HG02852 (cell line): ENCODE measurements at regions not wholly inside any gene's neighbourhood (a gene's known extent, or its start where the extent isn't known, plus 50 kb on each side); places are given as distances from the start of the nearest gene placed in this dataset.
"Not testable (repeated sequence)": the region's sequence is repeated elsewhere in the genome, so short reads cannot be mapped to it uniquely, and the experiment has no call there.

Source experiments
- ATAC-seq: cut with Tn5 transposase; IDR thresholded peaks from one replicate; pipeline ENCODE4 v1.9.1; 2021; ENCODE audit warnings: mild to moderate bottlenecking, moderate library complexity; ENCODE audit not compliant: unreplicated experiment

- no peak for ATAC-seq
These were observed 420.8 kb upstream of the GRAMD2B start for GRCh38 chr5:126002222-126002897.

- no peak for ATAC-seq
These were observed 419.9 kb upstream of the GRAMD2B start for GRCh38 chr5:126003309-126003708.

- ATAC-seq, result no peak
These were observed 418.6 kb upstream of the GRAMD2B start for GRCh38 chr5:126004636-126005035.

- ATAC-seq, result no peak
These were observed 415.4 kb upstream of the GRAMD2B start for GRCh38 chr5:126007841-126008240.

GRCh38 chr5:126009566-126009965 lies 413.6 kb upstream of the GRAMD2B start:
- no peak for ATAC-seq

GRCh38 chr5:126011526-126011925 lies 411.7 kb upstream of the GRAMD2B start:
- ATAC-seq, result not testable (repeated sequence)

GRCh38 chr5:126014676-126015075 lies 408.5 kb upstream of the GRAMD2B start:
- ATAC-seq, result no peak

GRCh38 chr5:126015235-126016181 lies 407.7 kb upstream of the GRAMD2B start:
- no peak for ATAC-seq

GRCh38 chr5:126016256-126016655 lies 407.0 kb upstream of the GRAMD2B start:
- ATAC-seq, result no peak

- no peak for ATAC-seq
These were observed 406.1 kb upstream of the GRAMD2B start for GRCh38 chr5:126017096-126017495.

GRCh38 chr5:126020770-126021169 lies 402.4 kb upstream of the GRAMD2B start:
- no peak for ATAC-seq

- no peak for ATAC-seq
These were observed 399.2 kb upstream of the GRAMD2B start for GRCh38 chr5:126023994-126024441.

- no peak for ATAC-seq
These were observed 396.1 kb upstream of the GRAMD2B start for GRCh38 chr5:126027149-126027548.

GRCh38 chr5:126027652-126028051 lies 395.6 kb upstream of the GRAMD2B start:
- ATAC-seq, result no peak

- ATAC-seq, result no peak
These were observed 394.9 kb upstream of the GRAMD2B start for GRCh38 chr5:126028336-126028735.

GRCh38 chr5:126029282-126029681 lies 393.9 kb upstream of the GRAMD2B start:
- not testable (repeated sequence) for ATAC-seq

GRCh38 chr5:126030698-126031097 lies 392.5 kb upstream of the GRAMD2B start:
- no peak for ATAC-seq

GRCh38 chr5:126031989-126032716 lies 391.1 kb upstream of the GRAMD2B start:
- ATAC-seq, result no peak

GRCh38 chr5:126043688-126044087 lies 379.5 kb upstream of the GRAMD2B start:
- no peak for ATAC-seq

GRCh38 chr5:126044111-126044668 lies 379.0 kb upstream of the GRAMD2B start:
- ATAC-seq, result no peak
